HL-60 (cell line): ENCODE measurements at regions not wholly inside any gene's neighbourhood (a gene's known extent, or its start where the extent isn't known, plus 50 kb on each side); places are given as distances from the start of the nearest gene placed in this dataset.
"Not testable (repeated sequence)": the region's sequence is repeated elsewhere in the genome, so short reads cannot be mapped to it uniquely, and the experiment has no call there.

Experiments
- CTCF ChIP-seq: IDR thresholded peaks from one replicate; pipeline ENCODE4 v1.5.1; 2011; ENCODE audit warnings: low read length, control low read depth, inconsistent platforms; ENCODE audit not compliant: insufficient read depth
- POLR2AphosphoS5 ChIP-seq: IDR thresholded peaks from 2 replicates; pipeline ENCODE4 v1.6.1; 2012; ENCODE audit warnings: low read depth

GRCh38 chr1:120567620-120568019 lies 152.8 kb downstream of the NBPF8 start:
- TF ChIP-seq CTCF, POLR2AphosphoS5: not testable (repeated sequence)
